Activated T-cell treated with anti-CD3 and anti-CD28 coated beads, Interleukin-2, amount 50 U/mL, for 48 hours (primary cell): ENCODE measurements at regions not wholly inside any gene's neighbourhood (a gene's known extent, or its start where the extent isn't known, plus 50 kb on each side); places are given as distances from the start of the nearest gene placed in this dataset.

ENCODE experiments used
- DNase-seq, 2 experiments: peaks; one replicate each; pipeline ENCODE4 v3.0.0-alpha.2; 2020

- no peak for DNase-seq
These were observed 812.7 kb downstream of the DCDC2C start for GRCh38 chr2:4515871-4516761.

GRCh38 chr2:4518596-4518995 is 815.2 kb downstream of the DCDC2C start:
- no peak for DNase-seq

GRCh38 chr2:4522498-4523421 is 819.4 kb downstream of the DCDC2C start:
- no peak for DNase-seq

GRCh38 chr2:4527416-4527815 is 824.0 kb downstream of the DCDC2C start:
- no peak for DNase-seq

GRCh38 chr2:4528246-4528645 is 824.9 kb downstream of the DCDC2C start:
- DNase-seq = no peak

GRCh38 chr2:4528773-4529172 is 825.4 kb downstream of the DCDC2C start:
- no peak for DNase-seq

- DNase-seq = no peak
These were observed 826.4 kb downstream of the DCDC2C start for GRCh38 chr2:4529738-4530137.

GRCh38 chr2:4530231-4530630 is 826.9 kb downstream of the DCDC2C start:
- no peak for DNase-seq

- no peak for DNase-seq
These were observed 830.4 kb downstream of the DCDC2C start for GRCh38 chr2:4533806-4534205.

- no peak for DNase-seq
These were observed 835.7 kb downstream of the DCDC2C start for GRCh38 chr2:4539121-4539520.

- no peak for DNase-seq
These were observed 846.4 kb downstream of the DCDC2C start for GRCh38 chr2:4549666-4550210.

GRCh38 chr2:4551691-4552474 is 848.5 kb downstream of the DCDC2C start:
- DNase-seq = no peak

- no peak for DNase-seq
These were observed 849.9 kb downstream of the DCDC2C start for GRCh38 chr2:4553241-4553640.

GRCh38 chr2:4556135-4556896 is 852.9 kb downstream of the DCDC2C start:
- DNase-seq = no peak

GRCh38 chr2:4561196-4561595 is 857.8 kb downstream of the DCDC2C start:
- no peak for DNase-seq

- no peak for DNase-seq
These were observed 872.7 kb downstream of the DCDC2C start for GRCh38 chr2:4576075-4576474.

GRCh38 chr2:4579977-4580376 is 876.6 kb downstream of the DCDC2C start:
- DNase-seq = no peak

- no peak for DNase-seq
These were observed 881.8 kb downstream of the DCDC2C start for GRCh38 chr2:4585057-4585635.

GRCh38 chr2:4588606-4589005 is 885.2 kb downstream of the DCDC2C start:
- no peak for DNase-seq

GRCh38 chr2:4591261-4591660 is 887.9 kb downstream of the DCDC2C start:
- DNase-seq = no peak

GRCh38 chr2:4597400-4597799 is 894.0 kb downstream of the DCDC2C start:
- DNase-seq = no peak
